Endothelial cell of umbilical vein (primary cell): ENCODE measurements at regions not wholly inside any gene's neighbourhood (a gene's known extent, or its start where the extent isn't known, plus 50 kb on each side); places are given as distances from the start of the nearest gene placed in this dataset.

Experiments
- CTCF ChIP-seq, 2 donors: IDR thresholded peaks; 1 replicate in 1 of 2; 2 replicates in 1 of 2; pipeline ENCODE4 v1.5.1; 2011; ENCODE audit warnings: low read length in 2 of 2, mild to moderate bottlenecking in 2 of 2, moderate library complexity in 2 of 2, control low read depth in 1 of 2, inconsistent platforms in 1 of 2, low read depth in 1 of 2; ENCODE audit not compliant: insufficient read depth in 1 of 2; ENCODE audit errors: extremely low read depth in 1 of 2
- EZH2 ChIP-seq: IDR thresholded peaks from 2 replicates; pipeline ENCODE4 v1.6.1; 2012; ENCODE audit warnings: borderline replicate concordance, low read depth, mild to moderate bottlenecking, moderate library complexity, low read length, inconsistent platforms; ENCODE audit not compliant: severe bottlenecking
- FOS ChIP-seq: IDR thresholded peaks from 2 replicates; pipeline ENCODE4 v1.6.1; 2011; ENCODE audit warnings: mild to moderate bottlenecking, low read length, moderate library complexity, borderline replicate concordance; ENCODE audit not compliant: insufficient read depth
- JUN ChIP-seq: IDR thresholded peaks from 2 replicates; pipeline ENCODE4 v1.6.1; 2011; ENCODE audit warnings: borderline replicate concordance, low read depth; ENCODE audit not compliant: insufficient read length, insufficient read depth
- MAX ChIP-seq: IDR thresholded peaks from 2 replicates; pipeline ENCODE4 v1.6.1; 2011; ENCODE audit not compliant: insufficient read depth, insufficient read length
- MYC ChIP-seq: IDR thresholded peaks from one replicate; pipeline ENCODE4 v1.6.1; 2011; ENCODE audit warnings: mild to moderate bottlenecking, low read depth, low read length
- POLR2A ChIP-seq: IDR thresholded peaks from 2 replicates; pipeline ENCODE4 v1.6.1; 2012; ENCODE audit warnings: low read depth, mild to moderate bottlenecking, control low read depth, low read length
- POLR2AphosphoS5 ChIP-seq: IDR thresholded peaks from 2 replicates; pipeline ENCODE4 v1.6.1; 2012; ENCODE audit warnings: low read depth, mild to moderate bottlenecking, control low read depth, low read length, moderate library complexity; ENCODE audit not compliant: insufficient read depth

- TF ChIP-seq CTCF (IDR thresholded peaks at IDR 0.05; ENCODE audit: extremely low read depth in 1 of 2, insufficient read depth in 1 of 2, low read depth in 1 of 2, low read length in 2 of 2) (no peak), POLR2A (no peak), EZH2 (no peak), JUN (no peak), MYC (no peak), FOS (no peak), POLR2AphosphoS5 (no peak), MAX (no peak)
These were observed 202.6 kb upstream of the ATP10A start for GRCh38 chr15:26065723-26066122.
